NCI-H1694 treated with DMSO at 0.1 percent for 48 hours (cell line): ENCODE measurements at regions not wholly inside any gene's neighbourhood (a gene's known extent, or its start where the extent isn't known, plus 50 kb on each side); places are given as distances from the start of the nearest gene placed in this dataset.
A peak's percentile ranks its signal among the peaks of the same experiment; 100 is the strongest.

Experiments
- DNase-seq: peaks from one replicate; lab custom pipeline; 2025; lab: John Stamatoyannopoulos, UW

DNA sequence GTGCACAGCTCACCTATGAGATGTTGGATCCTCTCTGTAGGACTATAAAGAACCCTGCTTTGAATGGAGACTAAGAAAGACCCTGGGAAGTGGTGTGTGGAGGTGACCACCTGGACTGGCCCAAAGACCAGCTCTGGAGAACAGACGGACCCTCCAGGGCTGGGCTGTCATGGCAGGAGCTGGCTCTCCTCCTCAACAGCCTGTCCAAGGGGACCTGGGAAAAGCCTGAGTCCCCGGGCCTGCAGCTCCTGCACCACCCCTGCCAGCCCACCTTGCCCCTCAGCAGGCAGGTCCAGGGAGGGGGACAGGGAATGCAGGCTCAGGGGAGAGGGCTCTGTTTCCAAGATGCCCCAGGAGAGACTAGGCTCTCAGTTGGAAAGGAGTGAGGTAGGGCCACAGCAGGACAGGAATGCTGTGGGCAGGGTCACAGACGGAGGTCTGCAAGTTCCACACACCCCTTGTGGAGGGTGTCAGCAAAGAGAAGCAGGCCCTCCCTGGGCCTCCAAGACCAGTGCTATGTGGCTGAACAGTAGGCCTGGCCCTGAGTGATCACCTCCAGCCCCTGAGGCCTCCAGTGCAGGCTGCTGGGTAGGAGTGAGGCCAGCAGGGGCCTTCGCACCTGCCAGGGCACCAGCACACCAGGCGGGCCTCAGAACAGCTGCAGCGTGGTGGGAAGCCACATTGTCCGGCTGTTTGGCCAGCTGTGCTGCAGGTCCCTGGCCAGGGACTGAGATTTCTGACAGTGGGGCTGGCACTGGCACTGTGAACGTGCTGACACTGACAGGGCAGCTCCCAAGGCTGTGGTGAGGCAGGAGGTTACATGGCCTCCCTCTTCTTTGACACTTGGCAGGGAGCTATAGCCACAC, 86.4 kb upstream of the OTOS start:
- no peak for DNase-seq

DNA sequence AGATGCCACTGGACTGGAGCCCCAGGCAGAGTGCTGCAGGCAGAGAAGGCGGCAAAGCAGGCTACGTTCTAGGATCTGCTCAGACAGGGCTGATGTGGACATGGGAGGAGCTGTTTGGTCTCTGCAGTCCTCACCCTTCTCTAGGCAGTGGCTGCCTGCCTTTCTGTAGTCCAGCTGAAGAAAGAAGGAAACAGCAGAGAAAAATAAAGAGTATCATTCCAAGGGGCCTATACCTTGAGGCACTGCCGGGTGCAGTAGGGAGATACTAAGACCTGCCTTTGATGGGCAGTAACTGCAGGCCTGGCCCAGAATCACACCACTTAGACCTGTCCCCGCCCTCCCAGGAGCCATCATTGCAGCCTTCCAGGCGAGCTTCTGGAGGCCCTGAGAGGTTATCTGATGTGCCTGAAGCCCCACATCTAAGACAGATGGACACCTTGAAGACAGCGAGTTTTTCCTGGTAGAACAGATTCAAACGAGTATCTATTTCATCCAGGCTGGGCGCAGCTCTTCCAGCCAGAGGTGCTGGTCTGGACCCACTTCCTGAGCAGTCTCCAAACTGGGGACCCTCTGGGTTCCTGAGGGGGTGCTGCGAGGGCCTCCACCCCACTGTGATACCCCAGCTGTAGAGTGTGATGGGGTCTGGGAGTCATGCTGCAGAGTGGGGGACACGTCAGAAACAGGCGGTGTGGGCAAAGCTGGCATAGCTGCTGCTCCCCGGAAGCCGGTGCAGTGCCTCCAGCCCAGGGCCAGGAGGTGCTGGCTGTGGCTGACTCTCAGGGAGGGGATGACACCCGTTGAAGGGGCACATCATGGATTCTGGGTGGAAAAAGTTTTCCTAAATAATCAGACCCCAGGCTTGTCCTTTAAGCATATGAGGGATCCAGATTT, 87.3 kb upstream of the OTOS start:
- DNase-seq, result no peak

DNA sequence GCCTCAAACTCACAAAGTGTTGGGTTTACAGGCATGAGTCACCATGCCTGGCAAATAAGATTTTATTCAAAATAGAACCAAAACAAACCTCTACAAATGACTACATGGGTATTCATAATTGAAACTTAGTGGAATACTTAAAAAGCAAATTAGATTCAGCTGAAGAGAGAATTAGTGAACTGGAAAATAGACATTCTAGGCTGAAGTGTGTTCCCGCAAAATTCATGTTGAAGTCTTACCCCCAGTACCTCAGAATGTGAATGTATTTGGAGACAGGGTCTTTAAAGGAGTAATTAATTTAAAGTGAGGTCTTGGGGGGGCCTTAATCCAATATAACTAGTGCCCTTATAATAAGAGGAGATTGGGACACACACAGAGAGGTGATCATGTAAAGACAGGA, 88.5 kb upstream of the OTOS start:
- no peak for DNase-seq

DNA sequence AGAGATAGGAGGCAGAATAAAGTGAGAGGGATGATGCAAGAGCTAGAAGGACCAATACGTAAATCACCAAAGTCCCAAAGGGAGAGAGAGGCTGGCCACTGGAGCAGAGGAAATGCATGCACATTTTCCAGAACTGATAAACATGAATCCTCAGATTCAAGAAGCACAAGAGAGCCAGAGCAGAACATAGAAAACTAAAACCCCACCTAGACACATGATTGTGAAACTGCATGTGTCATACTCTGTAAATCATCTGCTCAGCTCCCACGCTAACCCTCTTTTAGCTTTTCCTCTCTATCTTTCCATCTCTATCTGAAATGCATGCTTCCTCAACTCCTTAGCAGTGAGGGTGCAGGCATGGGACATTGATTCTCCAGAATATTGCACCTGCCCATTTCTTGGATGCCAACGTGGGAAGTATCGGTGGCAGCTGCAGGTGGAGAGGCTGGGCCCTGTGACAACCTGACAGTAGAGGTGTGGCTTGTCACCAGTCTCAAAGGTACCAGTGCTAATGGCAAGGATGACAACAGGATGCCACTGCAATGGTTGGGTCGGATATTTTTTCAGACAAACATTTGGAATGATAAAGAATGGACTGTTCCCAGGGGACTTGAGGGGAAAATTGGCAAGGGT, 89.3 kb upstream of the OTOS start:
- no peak for DNase-seq

DNA sequence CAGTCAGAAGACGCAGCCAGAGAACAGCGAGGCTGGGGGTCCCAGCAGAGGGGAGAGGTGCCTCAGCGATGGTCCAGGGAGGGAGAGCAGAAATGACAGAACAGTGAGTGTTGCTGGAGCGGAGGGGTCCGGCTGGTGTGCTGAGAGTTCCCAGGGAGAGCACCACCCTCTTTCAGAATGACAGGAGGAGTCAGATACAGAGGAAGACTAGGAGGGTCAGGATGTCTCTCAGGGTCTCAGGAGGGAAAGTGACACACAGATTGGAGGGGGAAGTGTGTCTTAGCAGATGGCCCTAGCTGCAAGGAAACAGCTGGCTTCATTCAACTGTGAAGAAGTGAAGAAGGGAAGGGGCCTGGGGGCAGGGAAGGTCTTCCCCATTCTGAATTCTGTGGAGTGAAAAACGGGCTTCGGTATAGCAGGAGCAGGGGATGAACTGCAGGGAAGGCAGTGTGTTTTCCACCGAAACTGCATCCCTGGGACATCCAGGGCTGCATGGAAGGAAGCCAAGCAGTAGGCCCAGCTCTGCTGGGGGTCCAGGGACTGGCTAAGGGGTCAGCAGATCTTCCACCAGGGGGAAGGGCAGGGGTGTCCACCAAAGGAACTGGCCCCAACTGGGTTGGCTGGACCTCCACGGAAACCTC, 90.0 kb upstream of the OTOS start:
- no peak for DNase-seq

DNA sequence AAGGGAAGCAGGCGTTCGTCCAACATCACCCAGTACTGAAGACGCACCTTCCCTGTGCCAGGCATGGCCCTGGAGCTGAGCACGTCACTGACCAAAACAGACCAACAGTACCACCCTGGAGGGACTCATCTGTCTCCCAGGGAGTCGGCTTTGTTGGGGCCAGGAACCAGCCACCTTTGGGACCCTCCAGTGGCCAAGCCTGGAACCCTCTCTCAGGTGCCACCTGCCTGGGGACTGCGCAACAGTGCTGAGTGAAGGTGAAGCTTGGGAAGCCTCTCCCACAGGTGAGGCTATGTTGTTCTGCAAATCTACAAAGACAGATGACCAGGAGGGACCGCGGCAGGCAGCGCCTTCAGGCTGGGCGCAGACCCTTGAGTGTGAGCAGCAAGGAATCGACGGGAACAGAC, 91.4 kb upstream of the OTOS start:
- no peak for DNase-seq

DNA sequence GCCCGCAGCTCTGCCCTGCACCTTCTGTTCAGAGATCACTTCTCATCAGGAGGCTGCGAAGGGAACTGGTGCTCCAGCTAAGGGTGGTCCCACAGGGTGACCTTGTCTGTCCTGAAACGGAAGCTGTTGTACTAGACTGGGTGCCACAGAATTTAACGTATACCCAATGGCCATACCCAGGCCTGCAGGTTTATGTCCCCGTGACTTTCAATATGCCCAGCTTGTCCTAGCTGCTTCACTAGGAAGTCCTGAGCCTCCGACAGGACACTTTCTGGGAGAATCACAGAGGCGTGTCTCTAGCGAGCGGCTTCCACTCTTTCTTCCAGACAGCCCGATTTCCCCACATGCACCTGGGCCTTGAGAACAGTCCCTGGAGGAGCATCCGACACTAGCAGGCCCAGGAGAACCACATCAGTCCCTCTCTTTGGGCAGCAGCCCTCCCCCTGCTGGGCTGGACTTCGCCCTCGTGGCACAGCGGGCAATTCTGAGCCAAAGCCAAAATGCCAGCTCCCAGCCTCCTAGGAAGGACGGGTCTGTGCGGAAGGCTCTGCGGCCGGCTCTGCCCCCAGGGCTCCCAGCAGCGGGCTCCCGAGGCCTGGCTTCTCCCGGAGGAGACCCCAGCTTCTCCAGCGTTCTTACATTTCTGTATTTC, 91.9 kb upstream of the OTOS start:
- DNase-seq, result no peak

DNA sequence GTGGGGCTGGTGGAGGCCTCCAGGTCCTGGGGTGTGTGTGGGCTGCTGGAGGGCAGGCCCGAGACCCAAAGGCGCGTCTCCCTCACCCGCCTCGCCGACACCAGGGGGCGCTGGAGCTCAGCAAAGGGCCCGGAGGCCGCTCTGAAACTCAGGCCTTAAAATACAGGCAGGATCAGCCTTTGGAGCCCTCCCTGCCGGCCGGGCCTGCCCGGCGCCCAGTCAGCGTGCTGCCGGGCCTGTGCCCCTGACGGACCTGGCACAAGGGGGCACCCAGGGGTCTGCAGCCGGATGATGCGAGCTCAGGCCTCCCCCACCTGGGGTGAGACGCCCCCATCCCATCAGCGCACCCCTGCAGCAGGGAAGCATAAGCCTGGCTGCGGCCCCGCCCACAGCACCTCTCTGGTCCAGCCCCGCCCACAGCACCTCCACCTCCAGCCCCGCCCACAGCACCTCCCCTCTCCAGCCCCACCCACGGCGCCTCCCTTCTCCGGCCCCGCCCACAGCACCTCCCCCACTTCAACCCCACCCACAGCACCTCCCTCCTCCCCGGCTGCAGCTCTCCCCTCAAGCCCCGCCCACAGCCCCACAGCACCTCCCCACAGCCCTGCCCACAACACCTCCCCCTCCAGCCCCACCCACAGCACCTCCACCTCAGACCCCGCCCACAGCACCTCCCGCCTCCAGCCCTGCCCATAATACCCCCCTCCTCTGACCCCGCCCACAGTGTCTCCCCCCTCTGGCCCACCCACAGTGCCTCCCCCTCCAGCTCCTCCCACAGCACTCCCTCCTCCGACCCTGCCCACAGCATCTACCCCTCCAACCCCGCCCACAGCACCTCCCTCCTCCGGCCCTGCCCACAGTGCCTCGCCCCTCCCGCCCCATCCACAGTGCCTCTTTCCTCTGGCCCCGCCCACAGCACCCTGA, 92.8 kb upstream of the OTOS start:
- DNase-seq, result peak; percentile 69

DNA sequence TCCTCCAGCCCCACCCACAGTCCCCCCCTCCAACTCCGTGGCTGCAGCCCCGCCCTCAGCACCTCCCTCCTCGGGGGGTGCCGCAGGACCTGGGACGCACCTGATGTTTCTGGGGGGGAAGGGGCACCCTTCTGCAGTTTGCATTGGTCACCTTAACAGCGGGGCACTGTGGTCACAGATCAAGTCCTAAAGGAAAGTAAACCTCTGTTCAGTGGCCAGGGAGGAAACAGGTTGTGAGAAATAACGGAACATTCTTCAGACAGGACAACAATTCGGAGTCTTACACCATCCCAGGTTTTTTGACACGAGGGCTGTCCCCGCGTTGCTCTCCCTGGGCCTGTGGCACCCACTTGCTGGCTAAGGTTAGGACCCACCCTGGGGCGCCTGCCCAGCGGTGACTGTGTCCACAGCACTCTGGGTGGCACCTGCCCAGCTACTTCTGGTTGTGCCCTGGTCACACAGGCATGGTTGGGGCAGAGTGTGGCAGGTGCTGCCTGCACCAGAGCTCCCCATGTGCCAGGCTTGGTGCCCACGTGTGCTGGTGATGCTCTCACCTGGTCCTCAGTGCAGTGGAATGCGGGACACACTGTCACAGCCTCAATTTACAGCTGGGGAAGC, 93.5 kb upstream of the OTOS start:
- no peak for DNase-seq

DNA sequence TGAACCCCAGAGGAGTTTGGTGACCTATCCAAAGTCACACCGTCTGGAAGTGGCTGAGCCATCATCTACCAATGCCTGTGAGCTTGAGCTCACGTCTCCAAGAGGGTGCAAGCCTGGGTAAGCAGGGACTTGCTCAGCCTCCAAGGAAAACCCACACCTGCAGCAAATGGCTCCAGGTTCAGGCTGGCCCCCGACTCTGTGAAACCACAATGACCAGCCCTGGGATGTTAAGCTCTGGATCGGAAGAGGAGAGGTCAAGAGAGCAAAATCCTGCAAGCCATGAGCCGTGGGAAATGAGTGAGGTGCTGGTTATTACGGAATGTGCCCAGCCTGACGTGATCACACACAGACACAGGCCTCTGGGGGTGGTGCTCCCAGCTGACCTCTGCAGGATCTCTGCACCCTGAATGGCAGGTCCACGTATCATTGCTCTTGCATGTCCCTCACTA, 94.1 kb upstream of the OTOS start:
- no peak for DNase-seq

DNA sequence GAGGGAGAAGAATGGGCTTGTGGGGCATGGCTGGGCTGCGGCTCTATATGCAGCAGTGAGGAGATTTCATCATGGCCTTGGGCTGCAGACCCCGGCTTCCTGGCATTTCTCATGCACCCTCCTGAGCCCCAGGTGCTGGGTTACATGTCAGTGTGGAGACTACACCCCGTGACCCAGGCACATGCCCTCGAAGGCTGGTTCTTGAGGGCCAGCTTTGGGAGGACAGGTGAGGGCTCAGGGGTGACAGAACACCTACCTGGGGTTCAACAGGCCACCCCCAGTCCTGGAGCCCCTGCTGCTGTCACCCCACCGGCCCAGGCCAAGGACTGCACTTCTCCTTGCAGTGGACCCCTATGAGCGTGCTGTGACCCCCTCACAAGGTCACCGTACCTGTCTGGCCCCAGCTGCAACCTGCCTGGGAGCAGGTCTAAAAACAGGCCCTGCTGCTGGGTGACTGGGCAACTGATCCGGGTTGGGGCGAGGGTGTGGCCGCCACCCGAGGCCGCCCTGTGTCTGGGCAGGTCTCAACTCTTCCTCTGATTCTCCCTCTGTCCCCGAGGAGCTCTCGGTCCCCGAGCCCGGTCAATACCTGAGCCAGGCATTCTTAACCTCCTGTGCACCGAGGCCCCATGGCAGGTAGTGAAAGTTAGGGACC, 94.8 kb upstream of the OTOS start:
- no peak for DNase-seq

DNA sequence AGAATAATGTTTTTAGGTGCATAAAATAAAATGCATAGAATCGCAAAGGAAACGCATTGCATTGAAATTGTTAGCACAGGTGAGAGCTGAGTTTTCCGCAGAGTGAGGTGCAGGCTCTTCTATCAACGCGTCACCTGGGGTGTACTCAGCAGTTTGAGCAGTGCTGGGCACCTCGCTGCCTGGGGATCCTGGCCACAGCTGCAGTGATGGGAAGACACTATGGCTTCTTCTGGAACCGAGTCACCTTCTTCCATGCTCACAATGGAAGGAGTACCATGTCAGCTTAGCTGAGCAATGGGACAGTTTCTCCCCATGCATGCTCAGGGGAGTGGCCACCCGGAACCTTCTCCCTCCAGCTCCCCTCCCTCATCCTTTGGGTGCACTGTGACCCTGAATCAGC, 95.4 kb upstream of the OTOS start:
- no peak for DNase-seq

DNA sequence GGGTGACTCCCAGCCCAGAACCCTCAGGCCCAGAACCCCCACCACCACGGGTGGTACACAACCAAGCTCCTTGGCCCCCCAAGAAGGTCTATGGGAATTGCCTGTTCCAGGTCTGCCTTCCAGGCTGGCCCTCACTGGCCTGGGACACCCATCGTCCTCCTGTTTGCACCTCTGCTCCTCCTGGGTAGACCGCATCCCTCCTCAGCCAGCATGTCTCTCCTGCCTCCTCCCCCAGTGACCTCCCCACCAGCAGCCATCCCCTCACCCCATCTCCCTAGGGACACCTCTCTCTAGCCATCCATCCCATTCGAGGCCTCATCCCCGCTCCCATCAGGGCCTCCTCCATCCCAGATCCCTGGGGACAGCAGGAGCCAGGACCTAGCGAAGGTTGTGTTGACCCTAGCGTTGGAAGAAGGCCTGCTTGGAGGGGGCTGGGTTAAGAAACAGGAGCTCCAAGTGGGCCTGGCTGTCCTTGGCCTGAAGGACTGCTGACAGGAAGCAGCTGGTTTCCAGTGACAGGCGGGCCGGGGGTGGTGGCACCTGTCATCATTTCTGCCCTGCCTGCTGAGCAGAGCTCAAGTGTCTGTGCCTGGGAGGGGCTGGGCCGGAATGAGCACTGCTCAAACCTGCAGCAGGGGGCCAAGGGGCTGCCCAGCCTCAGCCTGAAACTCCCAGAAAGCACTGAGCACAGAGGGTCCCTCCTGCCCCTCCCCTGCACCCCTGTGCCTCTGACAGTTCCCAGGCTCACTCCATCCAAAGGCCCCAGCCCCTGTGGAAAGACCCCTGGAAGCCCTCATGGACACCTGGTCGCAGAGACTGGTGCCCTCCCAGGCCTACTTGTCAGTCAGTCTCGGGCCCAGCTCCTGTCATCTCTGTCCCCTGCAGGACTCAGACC, 96.0 kb upstream of the OTOS start:
- peak; percentile 72 for DNase-seq

DNA sequence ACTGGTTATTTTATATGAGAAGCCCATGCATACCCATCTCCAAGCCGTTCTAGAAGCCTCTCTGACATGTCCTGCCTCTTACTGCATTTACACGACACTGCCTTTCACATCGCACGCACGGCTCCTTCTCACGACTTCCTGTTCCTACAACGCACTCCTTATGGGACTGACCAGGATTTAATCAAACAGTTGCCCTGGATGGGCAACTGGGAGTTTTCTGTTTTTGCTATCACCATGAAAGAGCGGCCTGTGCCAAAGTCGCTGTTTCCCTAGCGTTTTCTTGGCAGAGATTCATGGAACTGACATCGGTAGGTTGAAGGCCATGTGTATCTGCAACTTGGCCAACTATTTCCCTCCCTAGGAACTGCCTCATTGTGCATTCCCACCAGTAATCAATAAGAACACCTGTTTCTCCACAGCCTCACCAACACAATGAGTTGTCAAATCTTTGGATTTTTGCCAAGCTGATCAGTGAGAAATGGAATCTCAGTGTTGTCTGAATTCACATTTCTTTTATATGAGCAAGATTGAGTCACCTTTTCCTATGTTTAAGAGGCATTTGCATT, 97.2 kb upstream of the OTOS start:
- peak; percentile 32 for DNase-seq

DNA sequence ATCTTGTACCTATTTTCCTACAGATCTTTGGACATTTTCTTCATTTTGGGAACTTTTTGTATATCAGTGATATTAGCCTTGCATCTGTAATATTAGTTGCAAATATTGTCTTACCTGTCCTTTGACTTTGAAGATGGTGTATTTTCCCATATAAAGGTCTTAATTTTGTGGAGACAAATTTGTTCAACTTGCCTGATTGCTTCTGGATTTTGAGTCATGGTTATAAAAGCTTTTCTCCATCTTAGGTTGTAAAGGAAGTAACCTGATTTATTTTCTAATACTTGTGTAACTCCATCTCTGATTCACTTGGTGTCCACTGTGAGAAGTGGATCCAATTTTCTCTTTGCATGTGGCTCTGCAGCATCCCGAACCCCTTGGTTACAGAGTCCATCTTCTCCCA, 97.7 kb upstream of the OTOS start:
- no peak for DNase-seq

DNA sequence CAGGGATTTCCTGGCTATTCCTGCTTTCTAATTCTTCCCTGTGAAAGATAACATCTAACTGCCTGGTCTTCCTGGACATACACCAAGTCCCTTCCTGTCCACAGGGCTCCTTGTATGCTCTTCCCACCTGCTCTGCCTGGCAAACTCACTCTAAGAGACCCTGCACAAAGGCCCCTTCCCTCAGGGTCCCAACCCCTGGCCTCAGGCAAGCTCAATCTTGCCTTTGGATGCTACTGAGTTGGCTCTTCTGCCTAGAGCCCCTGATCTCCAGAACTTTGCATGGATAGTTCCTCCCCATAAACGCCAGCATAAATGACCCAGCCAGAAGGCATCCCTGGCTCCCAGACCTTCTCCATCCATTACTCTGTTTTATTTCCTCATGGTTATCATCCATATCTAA, 98.3 kb upstream of the OTOS start:
- DNase-seq, result no peak

DNA sequence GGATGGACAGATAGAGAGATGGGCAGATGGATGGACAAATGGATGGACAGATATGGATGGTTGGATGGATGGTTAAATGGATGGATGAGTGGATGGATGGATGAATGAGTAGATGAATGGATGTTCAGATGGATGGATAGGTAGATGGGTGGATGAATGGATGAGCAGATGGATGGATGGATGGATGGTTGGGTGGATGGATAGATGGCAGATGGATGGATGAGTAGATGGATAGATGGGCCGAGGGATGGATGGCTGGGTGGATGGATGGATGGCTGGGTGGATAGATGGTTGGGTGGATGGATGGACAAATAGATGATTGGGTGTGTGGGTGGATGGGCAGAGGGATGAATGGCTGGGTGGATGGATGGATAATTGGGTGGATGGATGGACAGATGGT, 98.9 kb upstream of the OTOS start:
- DNase-seq, result no peak
